ENCODE measurements at regions not wholly inside any gene's neighbourhood (a gene's known extent, or its start where the extent isn't known, plus 50 kb on each side); places are given as distances from the start of the nearest gene placed in this dataset.

GRCh38 chr5:52707616-52708015, 80.1 kb upstream of the ITGA1 start:
- no peak for TF ChIP-seq CTCF (IDR thresholded peaks at IDR 0.05)
- no peaks in the 10 kb centered on the region for H3K9me3 Mint-ChIP-seq
- no peaks in the 10 kb centered on the region for H3K36me3 Mint-ChIP-seq (ENCODE audit: low read depth)
- no peaks in the 10 kb centered on the region for H3K27me3 Mint-ChIP-seq (ENCODE audit: low read depth, poor library complexity)
- peak overlapping the region; percentile 6 for H3K27ac Mint-ChIP-seq
- H3K4me3 Mint-ChIP-seq, result no peak overlapping the region
- peaks cover 36% of the 10 kb centered on the region for H3K4me1 Mint-ChIP-seq
- no peak for DNase-seq

GRCh38 chr5:52708463-52708862, 79.3 kb upstream of the ITGA1 start:
- H3K4me1 Mint-ChIP-seq, result peaks cover 36% of the 10 kb centered on the region
- TF ChIP-seq CTCF (IDR thresholded peaks at IDR 0.05), result no peak
- no peaks in the 10 kb centered on the region for H3K9me3 Mint-ChIP-seq
- no peak for DNase-seq
- H3K27ac Mint-ChIP-seq, result no peak overlapping the region
- no peaks in the 10 kb centered on the region for H3K36me3 Mint-ChIP-seq (ENCODE audit: low read depth)
- H3K4me3 Mint-ChIP-seq, result no peak overlapping the region
- no peaks in the 10 kb centered on the region for H3K27me3 Mint-ChIP-seq (ENCODE audit: low read depth, poor library complexity)

- TF ChIP-seq CTCF (IDR thresholded peaks at IDR 0.05), result no peak
- Mint-ChIP-seq H3K36me3 (ENCODE audit: low read depth) (no peaks in the 10 kb centered on the region), H3K4me3 (no peak overlapping the region), H3K9me3 (no peaks in the 10 kb centered on the region), H3K27ac (no peak overlapping the region), H3K4me1 (peaks cover 36% of the 10 kb centered on the region), H3K27me3 (ENCODE audit: low read depth, poor library complexity) (no peaks in the 10 kb centered on the region)
- no peak for DNase-seq
Observed at GRCh38 chr5:52709167-52709925, 78.4 kb upstream of the ITGA1 start.

GRCh38 chr5:52710310-52710971, 77.3 kb upstream of the ITGA1 start:
- Mint-ChIP-seq H3K4me1 (peaks cover 31% of the 10 kb centered on the region), H3K27me3 (ENCODE audit: low read depth, poor library complexity) (no peaks in the 10 kb centered on the region), H3K27ac (peak overlapping the region; percentile 5), H3K36me3 (ENCODE audit: low read depth) (no peaks in the 10 kb centered on the region), H3K4me3 (no peak overlapping the region), H3K9me3 (no peaks in the 10 kb centered on the region)
- DNase-seq, result no peak
- TF ChIP-seq CTCF (IDR thresholded peaks at IDR 0.05), result no peak

- no peak overlapping the region for H3K4me3 Mint-ChIP-seq
- TF ChIP-seq CTCF (IDR thresholded peaks at IDR 0.05), result no peak
- H3K27ac Mint-ChIP-seq, result peak overlapping the region; percentile 29
- H3K9me3 Mint-ChIP-seq, result no peaks in the 10 kb centered on the region
- peaks cover 27% of the 10 kb centered on the region for H3K4me1 Mint-ChIP-seq
- H3K27me3 Mint-ChIP-seq (ENCODE audit: low read depth, poor library complexity), result no peaks in the 10 kb centered on the region
- no peaks in the 10 kb centered on the region for H3K36me3 Mint-ChIP-seq (ENCODE audit: low read depth)
- DNase-seq, result no peak
Observed at GRCh38 chr5:52710972-52711596, 76.6 kb upstream of the ITGA1 start.
